ENCODE measurements at regions not wholly inside any gene's neighbourhood (a gene's known extent, or its start where the extent isn't known, plus 50 kb on each side); places are given as distances from the start of the nearest gene placed in this dataset.

GRCh38 chr1:95572962-95573361 is 339.0 kb downstream of the RWDD3 start:
- TF ChIP-seq POLR2AphosphoS5 (IDR thresholded peaks at IDR 0.05; ENCODE audit: low read depth, low read length) = no peak
- no peak for TF ChIP-seq CTBP2 (IDR thresholded peaks at IDR 0.05; ENCODE audit: borderline replicate concordance, insufficient read depth, insufficient read length, low read length)
- no peak for TF ChIP-seq TAF7 (optimal IDR thresholded peaks at IDR 0.05; ENCODE audit: borderline replicate concordance, low read depth, low read length)
- TF ChIP-seq NRF1 (IDR thresholded peaks at IDR 0.05; ENCODE audit: low read depth, low read length) = no peak
- TF ChIP-seq, protein P1, sequence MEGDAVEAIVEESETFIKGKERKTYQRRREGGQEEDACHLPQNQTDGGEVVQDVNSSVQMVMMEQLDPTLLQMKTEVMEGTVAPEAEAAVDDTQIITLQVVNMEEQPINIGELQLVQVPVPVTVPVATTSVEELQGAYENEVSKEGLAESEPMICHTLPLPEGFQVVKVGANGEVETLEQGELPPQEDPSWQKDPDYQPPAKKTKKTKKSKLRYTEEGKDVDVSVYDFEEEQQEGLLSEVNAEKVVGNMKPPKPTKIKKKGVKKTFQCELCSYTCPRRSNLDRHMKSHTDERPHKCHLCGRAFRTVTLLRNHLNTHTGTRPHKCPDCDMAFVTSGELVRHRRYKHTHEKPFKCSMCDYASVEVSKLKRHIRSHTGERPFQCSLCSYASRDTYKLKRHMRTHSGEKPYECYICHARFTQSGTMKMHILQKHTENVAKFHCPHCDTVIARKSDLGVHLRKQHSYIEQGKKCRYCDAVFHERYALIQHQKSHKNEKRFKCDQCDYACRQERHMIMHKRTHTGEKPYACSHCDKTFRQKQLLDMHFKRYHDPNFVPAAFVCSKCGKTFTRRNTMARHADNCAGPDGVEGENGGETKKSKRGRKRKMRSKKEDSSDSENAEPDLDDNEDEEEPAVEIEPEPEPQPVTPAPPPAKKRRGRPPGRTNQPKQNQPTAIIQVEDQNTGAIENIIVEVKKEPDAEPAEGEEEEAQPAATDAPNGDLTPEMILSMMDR (IDR thresholded peaks at IDR 0.05; ENCODE audit: control extremely low read depth in 1 of 3, insufficient read depth in 1 of 3, low read depth in 1 of 3, low read length in 3 of 3) = no peak
- TF ChIP-seq GABPA (IDR thresholded peaks at IDR 0.05; ENCODE audit: borderline replicate concordance, insufficient read depth, low read length) = no peak
- no peak for TF ChIP-seq BRCA1 (IDR thresholded peaks at IDR 0.05; ENCODE audit: low read depth, low read length)

Measured in H1 (cell line).